ENCODE measurements at regions not wholly inside any gene's neighbourhood (a gene's known extent, or its start where the extent isn't known, plus 50 kb on each side); places are given as distances from the start of the nearest gene placed in this dataset.

DNA sequence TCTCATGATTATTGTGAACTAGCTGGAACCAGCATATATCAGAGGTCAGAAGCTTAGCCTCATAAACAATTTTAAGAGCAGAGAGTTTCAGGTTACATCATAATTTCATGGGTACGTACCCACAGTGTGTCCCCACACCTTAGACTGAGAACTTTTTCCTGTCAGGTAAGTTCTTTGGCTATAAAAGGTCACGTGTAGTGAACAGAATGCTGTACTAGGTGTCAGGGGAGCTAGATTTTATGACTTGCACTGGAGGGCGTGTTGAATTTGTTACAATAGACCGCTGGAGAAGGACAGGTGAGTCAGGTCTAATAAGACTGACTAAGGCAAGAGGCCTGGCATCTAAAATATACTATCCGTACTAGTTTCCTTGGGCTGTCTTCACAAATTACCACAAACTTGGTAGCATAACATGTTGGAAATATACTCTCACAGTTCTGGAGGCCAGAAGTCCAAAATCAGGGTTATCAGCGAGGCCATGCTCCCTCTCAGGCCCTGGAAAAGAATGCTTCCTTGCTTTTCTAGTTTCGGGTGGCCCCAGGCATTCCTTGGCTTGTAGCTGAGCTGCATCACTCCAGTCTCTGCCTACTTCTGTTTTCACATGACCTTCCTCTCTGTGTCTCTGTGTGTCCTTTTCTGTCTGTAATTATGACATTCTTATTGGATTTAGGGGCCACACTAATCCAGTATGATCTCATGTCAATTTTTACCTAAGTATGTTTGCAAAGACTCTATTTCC, 512.0 kb upstream of the NR3C2 start:
- no peaks in the 10 kb centered on the region for H3K36me3 Mint-ChIP-seq (ENCODE audit: insufficient read depth, unreplicated experiment)
- H3K9me3 Mint-ChIP-seq (ENCODE audit: unreplicated experiment): no peaks in the 10 kb centered on the region
- CTCF ChIA-PET: no interaction called here
- H3K4me1 Mint-ChIP-seq (ENCODE audit: insufficient read depth, unreplicated experiment): peaks cover 6% of the 10 kb centered on the region
- H3K4me3 Mint-ChIP-seq (ENCODE audit: unreplicated experiment): no peak overlapping the region
- TF ChIP-seq, protein P1, sequence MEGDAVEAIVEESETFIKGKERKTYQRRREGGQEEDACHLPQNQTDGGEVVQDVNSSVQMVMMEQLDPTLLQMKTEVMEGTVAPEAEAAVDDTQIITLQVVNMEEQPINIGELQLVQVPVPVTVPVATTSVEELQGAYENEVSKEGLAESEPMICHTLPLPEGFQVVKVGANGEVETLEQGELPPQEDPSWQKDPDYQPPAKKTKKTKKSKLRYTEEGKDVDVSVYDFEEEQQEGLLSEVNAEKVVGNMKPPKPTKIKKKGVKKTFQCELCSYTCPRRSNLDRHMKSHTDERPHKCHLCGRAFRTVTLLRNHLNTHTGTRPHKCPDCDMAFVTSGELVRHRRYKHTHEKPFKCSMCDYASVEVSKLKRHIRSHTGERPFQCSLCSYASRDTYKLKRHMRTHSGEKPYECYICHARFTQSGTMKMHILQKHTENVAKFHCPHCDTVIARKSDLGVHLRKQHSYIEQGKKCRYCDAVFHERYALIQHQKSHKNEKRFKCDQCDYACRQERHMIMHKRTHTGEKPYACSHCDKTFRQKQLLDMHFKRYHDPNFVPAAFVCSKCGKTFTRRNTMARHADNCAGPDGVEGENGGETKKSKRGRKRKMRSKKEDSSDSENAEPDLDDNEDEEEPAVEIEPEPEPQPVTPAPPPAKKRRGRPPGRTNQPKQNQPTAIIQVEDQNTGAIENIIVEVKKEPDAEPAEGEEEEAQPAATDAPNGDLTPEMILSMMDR (IDR thresholded peaks at IDR 0.05; ENCODE audit: unreplicated experiment): no peak
- intact Hi-C loops (cut with micrococcal nuclease): no loop called here
- H3K27ac Mint-ChIP-seq (ENCODE audit: low read depth, unreplicated experiment): no peak overlapping the region
- no peaks in the 10 kb centered on the region for H3K27me3 Mint-ChIP-seq (ENCODE audit: insufficient read depth, unreplicated experiment)
- POLR2A ChIA-PET: interaction anchor here (0.6 kb wide), 1 partner anchor 264 kb away, joined by 5 read pairs; no protein-coding TSS in a partner anchor
- no peak for DNase-seq (ENCODE audit: unreplicated experiment)
- BruUV-seq (replicated peaks): no TSS peak

DNA sequence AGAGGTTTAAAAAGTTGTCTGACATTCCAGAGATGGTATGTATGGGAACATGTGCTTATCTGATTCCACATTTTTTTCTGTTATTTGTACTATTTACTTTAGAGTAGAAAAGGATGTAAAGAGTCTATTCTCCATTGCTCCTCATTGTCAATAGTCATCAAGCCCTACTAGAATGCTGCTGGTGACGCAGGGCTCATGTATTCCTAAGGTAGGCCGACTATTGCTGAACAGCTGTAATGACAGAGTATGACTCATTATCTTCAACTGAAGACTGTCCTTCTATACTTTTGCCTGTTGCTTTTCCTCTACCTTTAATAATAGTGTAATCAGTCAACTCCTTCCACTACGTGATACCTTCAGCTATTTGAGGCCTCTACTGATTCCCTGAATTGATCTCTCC, 509.1 kb upstream of the NR3C2 start:
- Mint-ChIP-seq H3K36me3 (ENCODE audit: insufficient read depth, unreplicated experiment) (no peaks in the 10 kb centered on the region), H3K4me1 (ENCODE audit: insufficient read depth, unreplicated experiment) (peaks cover 6% of the 10 kb centered on the region), H3K27ac (ENCODE audit: low read depth, unreplicated experiment) (no peak overlapping the region), H3K4me3 (ENCODE audit: unreplicated experiment) (no peak overlapping the region), H3K27me3 (ENCODE audit: insufficient read depth, unreplicated experiment) (no peaks in the 10 kb centered on the region), H3K9me3 (ENCODE audit: unreplicated experiment) (no peaks in the 10 kb centered on the region)
- DNase-seq (ENCODE audit: unreplicated experiment): peak; percentile 47
- POLR2A ChIA-PET: no interaction called here
- no TSS peak for BruUV-seq (replicated peaks)
- CTCF ChIA-PET: no interaction called here
- TF ChIP-seq, protein P1 (IDR thresholded peaks at IDR 0.05; ENCODE audit: unreplicated experiment): no peak
- intact Hi-C loops (cut with micrococcal nuclease): no loop called here

DNA sequence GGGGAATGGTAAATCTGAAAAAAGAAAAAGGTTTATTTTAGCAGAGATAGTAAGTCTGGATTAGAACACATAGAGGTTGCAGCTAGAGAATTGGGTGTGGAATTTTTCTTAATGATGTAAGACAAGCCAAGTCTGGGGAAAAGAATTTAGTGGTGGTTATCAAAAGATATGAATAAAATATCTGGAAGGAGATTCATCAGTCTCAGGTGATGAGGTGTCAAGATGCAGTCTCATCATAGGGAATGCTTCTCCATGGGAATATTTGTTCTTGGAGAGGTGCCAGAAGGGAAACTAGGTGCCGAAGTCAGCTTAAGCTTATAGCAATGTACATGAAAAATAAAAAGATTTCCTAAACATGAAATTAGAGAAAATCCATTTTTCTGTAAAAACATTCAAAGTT, 504.1 kb upstream of the NR3C2 start:
- H3K36me3 Mint-ChIP-seq (ENCODE audit: insufficient read depth, unreplicated experiment): peaks cover 6% of the 10 kb centered on the region
- DNase-seq (ENCODE audit: unreplicated experiment): no peak
- TF ChIP-seq, protein P1 (IDR thresholded peaks at IDR 0.05; ENCODE audit: unreplicated experiment): no peak
- intact Hi-C loops (cut with micrococcal nuclease): no loop called here
- no peaks in the 10 kb centered on the region for H3K9me3 Mint-ChIP-seq (ENCODE audit: unreplicated experiment)
- no TSS peak for BruUV-seq (replicated peaks)
- no peak overlapping the region for H3K4me3 Mint-ChIP-seq (ENCODE audit: unreplicated experiment)
- no peak overlapping the region for H3K27ac Mint-ChIP-seq (ENCODE audit: low read depth, unreplicated experiment)
- ChIA-PET POLR2A (no interaction called here), CTCF (interaction anchor here (1.1 kb wide), 1 partner anchor 11 kb away, joined by 3 read pairs; no protein-coding TSS in a partner anchor)
- H3K27me3 Mint-ChIP-seq (ENCODE audit: insufficient read depth, unreplicated experiment): no peaks in the 10 kb centered on the region
- no peaks in the 10 kb centered on the region for H3K4me1 Mint-ChIP-seq (ENCODE audit: insufficient read depth, unreplicated experiment)

DNA sequence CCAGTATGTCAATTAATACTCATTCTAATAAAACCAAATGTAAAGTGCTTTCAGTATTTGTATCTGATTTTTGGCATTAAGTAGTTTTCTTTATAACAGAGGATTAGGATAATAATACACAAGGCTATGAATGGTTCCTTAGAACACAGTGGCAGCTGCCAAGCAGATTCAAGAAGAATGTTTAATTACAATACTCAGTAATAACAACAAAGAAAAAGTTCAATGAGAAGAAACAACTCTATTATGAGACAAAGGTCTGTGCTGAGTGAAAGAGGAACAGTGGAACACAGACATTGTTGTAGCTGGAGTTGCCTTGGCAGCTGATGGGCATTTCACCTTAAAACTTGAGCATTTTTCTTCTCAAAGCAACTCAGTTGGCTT, 502.6 kb upstream of the NR3C2 start:
- H3K36me3 Mint-ChIP-seq (ENCODE audit: insufficient read depth, unreplicated experiment): peaks cover 6% of the 10 kb centered on the region
- H3K9me3 Mint-ChIP-seq (ENCODE audit: unreplicated experiment): no peaks in the 10 kb centered on the region
- ChIA-PET POLR2A (no interaction called here), CTCF (interaction anchor here (0.6 kb wide), 1 partner anchor 1043 kb away, joined by 3 read pairs; no protein-coding TSS in a partner anchor)
- H3K27ac Mint-ChIP-seq (ENCODE audit: low read depth, unreplicated experiment): no peak overlapping the region
- H3K4me3 Mint-ChIP-seq (ENCODE audit: unreplicated experiment): no peak overlapping the region
- BruUV-seq (replicated peaks): no TSS peak
- H3K27me3 Mint-ChIP-seq (ENCODE audit: insufficient read depth, unreplicated experiment): no peaks in the 10 kb centered on the region
- H3K4me1 Mint-ChIP-seq (ENCODE audit: insufficient read depth, unreplicated experiment): no peaks in the 10 kb centered on the region
- no peak for DNase-seq (ENCODE audit: unreplicated experiment)
- intact Hi-C loops (cut with micrococcal nuclease): no loop called here
- TF ChIP-seq, protein P1 (IDR thresholded peaks at IDR 0.05; ENCODE audit: unreplicated experiment): no peak
